Ishikawa (cell line): ENCODE measurements at regions not wholly inside any gene's neighbourhood (a gene's known extent, or its start where the extent isn't known, plus 50 kb on each side); places are given as distances from the start of the nearest gene placed in this dataset.

Source experiments
- CEBPB ChIP-seq: IDR thresholded peaks from 2 replicates; pipeline ENCODE4 v1.6.1; 2012
- CREB1 ChIP-seq: IDR thresholded peaks from 2 replicates; pipeline ENCODE4 v1.6.1; 2012; ENCODE audit warnings: low read depth
- EGR1 ChIP-seq: IDR thresholded peaks from 2 replicates; pipeline ENCODE4 v1.6.1; 2012
- EP300 ChIP-seq: IDR thresholded peaks from 2 replicates; pipeline ENCODE4 v1.6.1; 2012; ENCODE audit warnings: borderline replicate concordance
- FOXM1 ChIP-seq: IDR thresholded peaks from 2 replicates; pipeline ENCODE4 v1.6.1; 2012; ENCODE audit warnings: low read depth, borderline replicate concordance
- NFIC ChIP-seq: IDR thresholded peaks from 2 replicates; pipeline ENCODE4 v1.6.1; 2012
- RAD21 ChIP-seq: IDR thresholded peaks from 2 replicates; pipeline ENCODE4 v1.6.1; 2012; ENCODE audit warnings: low read depth
- TAF1 ChIP-seq: IDR thresholded peaks from 2 replicates; pipeline ENCODE4 v1.6.1; 2012; ENCODE audit warnings: low read depth, mild to moderate bottlenecking
- TCF12 ChIP-seq: IDR thresholded peaks from 2 replicates; pipeline ENCODE4 v1.6.1; 2012; ENCODE audit warnings: low read depth
- TEAD4 ChIP-seq: IDR thresholded peaks from 2 replicates; pipeline ENCODE4 v1.6.1; 2012
- YY1 ChIP-seq: IDR thresholded peaks from 2 replicates; pipeline ENCODE4 v1.6.1; 2012; ENCODE audit warnings: low read depth
- ZBTB7A ChIP-seq: IDR thresholded peaks from 2 replicates; pipeline ENCODE4 v1.6.1; 2012; ENCODE audit warnings: low read depth
- TF ChIP-seq, protein P1 (sequence below): IDR thresholded peaks from 2 replicates; pipeline ENCODE4 v1.6.1; 2012
- TF ChIP-seq, protein P2 (sequence below): IDR thresholded peaks from 2 replicates; pipeline ENCODE4 v1.6.1; 2012; ENCODE audit warnings: low read depth, mild to moderate bottlenecking
- TF ChIP-seq, protein P3 (sequence below): IDR thresholded peaks from 2 replicates; pipeline ENCODE4 v1.6.1; 2012

DNA sequence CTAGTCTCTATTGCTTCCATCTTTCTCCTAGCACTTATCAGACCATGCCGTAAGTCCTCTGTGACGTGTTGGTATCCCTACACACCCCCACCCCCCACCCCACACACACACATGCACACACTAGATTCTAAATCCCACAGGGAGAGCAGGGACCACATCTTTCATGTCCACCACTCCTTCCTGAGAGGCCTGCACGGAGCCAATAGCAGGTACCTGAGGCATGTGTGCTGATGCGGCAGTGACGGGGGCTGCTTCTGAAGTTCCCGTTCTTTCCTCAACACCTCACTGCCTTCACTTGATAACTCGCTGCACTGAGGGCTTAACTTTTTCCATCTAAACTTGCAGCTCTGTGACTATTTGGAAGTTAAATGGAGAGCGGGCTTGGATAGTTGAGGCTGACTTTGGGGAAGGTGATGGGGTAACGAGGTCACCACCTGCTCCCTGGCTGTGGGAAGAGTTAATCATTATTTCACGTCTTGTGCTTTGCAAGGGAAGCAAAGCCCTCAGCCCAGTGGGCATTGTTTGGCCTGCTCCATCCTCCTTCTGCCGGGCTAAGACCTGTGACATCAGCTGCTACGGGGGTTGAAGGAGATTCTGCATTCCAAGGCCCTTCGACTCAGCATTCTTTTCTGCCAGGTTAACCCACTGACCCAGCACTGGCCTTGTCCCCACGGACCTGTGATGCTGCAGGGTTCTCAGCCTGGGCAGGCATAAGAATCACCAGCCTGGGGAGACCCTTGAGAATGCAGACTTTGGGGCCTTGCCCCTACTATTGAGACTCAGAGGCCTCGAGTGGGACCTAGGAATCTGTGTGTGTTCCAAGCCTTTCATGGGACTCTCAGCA is 187.8 kb downstream of the ANKRD60 start:
- TF ChIP-seq, protein P1, sequence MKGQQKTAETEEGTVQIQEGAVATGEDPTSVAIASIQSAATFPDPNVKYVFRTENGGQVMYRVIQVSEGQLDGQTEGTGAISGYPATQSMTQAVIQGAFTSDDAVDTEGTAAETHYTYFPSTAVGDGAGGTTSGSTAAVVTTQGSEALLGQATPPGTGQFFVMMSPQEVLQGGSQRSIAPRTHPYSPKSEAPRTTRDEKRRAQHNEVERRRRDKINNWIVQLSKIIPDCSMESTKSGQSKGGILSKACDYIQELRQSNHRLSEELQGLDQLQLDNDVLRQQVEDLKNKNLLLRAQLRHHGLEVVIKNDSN, result no peak
- TF ChIP-seq TAF1 (no peak), EP300 (no peak), ZBTB7A (no peak), TEAD4 (no peak), YY1 (no peak), EGR1 (no peak), NFIC (no peak), RAD21 (no peak), TCF12 (no peak), CEBPB (no peak)
- TF ChIP-seq, protein P2, sequence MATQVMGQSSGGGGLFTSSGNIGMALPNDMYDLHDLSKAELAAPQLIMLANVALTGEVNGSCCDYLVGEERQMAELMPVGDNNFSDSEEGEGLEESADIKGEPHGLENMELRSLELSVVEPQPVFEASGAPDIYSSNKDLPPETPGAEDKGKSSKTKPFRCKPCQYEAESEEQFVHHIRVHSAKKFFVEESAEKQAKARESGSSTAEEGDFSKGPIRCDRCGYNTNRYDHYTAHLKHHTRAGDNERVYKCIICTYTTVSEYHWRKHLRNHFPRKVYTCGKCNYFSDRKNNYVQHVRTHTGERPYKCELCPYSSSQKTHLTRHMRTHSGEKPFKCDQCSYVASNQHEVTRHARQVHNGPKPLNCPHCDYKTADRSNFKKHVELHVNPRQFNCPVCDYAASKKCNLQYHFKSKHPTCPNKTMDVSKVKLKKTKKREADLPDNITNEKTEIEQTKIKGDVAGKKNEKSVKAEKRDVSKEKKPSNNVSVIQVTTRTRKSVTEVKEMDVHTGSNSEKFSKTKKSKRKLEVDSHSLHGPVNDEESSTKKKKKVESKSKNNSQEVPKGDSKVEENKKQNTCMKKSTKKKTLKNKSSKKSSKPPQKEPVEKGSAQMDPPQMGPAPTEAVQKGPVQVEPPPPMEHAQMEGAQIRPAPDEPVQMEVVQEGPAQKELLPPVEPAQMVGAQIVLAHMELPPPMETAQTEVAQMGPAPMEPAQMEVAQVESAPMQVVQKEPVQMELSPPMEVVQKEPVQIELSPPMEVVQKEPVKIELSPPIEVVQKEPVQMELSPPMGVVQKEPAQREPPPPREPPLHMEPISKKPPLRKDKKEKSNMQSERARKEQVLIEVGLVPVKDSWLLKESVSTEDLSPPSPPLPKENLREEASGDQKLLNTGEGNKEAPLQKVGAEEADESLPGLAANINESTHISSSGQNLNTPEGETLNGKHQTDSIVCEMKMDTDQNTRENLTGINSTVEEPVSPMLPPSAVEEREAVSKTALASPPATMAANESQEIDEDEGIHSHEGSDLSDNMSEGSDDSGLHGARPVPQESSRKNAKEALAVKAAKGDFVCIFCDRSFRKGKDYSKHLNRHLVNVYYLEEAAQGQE, result no peak
- TF ChIP-seq, protein P3, sequence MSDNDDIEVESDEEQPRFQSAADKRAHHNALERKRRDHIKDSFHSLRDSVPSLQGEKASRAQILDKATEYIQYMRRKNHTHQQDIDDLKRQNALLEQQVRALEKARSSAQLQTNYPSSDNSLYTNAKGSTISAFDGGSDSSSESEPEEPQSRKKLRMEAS, result no peak

DNA sequence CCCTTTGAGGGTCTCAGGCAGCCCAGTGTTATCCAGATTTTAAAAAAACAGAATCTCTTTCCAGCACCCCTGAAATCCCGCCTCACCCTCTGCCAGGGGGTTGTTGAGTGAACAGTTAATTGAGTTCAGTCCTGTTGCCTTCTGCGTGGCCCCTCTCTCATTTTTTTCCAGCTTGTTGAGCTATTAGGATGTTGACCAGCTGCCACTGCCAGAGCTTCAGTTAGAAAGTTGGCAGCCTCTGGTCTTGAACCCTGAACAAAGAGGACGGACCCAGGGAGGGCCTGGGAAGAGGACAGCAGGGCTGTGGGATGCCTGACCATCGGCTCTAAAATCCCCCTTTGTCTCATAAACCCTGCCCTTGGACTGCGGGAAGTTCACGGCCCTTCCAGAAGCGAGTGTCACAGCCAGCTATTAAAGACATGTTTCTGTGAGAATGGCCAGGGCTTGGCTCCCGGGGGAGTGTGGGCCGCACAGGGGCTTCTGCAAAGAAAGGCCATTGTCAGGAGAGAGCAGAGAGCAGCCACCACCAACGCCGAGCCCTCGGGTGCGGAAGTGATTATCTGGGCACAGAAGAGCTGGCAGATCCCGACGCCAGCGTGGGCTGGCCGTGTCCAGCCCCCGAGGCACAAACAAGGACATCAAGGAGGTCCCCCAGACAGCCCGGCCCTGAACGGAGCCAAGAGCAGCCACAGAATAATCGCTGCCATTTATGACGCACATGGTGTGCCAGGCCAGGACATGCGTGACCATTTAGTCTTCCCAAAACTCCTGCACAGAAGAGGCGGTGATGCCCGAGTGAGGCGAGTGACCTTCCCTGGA is 189.0 kb downstream of the ANKRD60 start:
- no peak for TF ChIP-seq TAF1
- TF ChIP-seq, protein P2, result no peak
- no peak for TF ChIP-seq RAD21
- no peak for TF ChIP-seq TCF12
- TF ChIP-seq YY1, result no peak
- no peak for TF ChIP-seq TEAD4
- no peak for TF ChIP-seq ZBTB7A
- TF ChIP-seq CREB1, result no peak
- TF ChIP-seq, protein P1, result no peak
- no peak for TF ChIP-seq EGR1
- no peak for TF ChIP-seq NFIC

DNA sequence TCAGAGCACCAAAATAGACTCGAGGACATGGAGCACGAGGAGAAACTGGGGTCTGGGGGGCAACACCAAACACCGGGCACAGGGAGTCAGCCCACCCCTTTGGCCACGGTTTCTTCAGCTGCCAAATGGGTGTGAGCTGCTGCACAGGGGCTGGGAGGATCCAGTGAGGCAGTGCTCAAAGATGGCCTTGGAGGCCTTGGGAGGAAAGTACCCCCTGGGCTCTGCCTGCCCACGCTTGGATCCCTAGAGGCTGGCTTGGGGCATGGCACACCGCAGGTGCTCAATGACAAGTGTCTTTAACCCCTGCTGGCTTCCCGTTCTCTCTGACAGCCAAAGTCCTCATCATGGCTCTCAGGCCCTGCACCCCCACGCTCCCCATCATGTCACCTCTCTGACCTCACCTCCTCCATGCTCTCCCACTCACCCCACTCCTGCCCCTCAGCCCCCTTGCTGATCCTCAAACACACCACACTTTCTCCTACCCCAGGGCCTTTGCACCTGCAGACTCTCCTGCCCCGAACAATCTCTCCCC is 190.3 kb downstream of the ANKRD60 start:
- TF ChIP-seq, protein P1, result no peak
- TF ChIP-seq, protein P2, result no peak
- TF ChIP-seq YY1 (no peak), ZBTB7A (no peak), FOXM1 (no peak), RAD21 (no peak), CREB1 (no peak), NFIC (no peak), CEBPB (no peak), TAF1 (no peak), TCF12 (no peak)

DNA sequence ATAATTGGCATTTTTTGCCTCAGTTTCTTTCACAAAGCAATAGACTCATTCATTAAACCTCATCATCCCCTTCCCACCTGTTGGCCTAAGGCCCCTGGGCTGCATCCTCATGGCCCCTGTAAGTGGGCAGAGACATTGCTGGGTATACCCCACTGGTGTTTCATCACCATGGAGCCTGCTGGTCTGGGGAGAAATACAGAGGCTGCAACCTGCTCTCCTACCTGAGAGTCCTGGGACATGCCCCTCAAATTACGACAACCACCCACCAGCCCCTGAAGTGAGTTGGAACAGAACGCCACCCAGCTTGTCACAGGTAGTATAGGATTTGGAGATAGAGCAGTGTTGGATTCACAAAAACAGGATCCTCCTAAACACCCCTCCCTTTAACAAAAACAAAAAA is 190.8 kb downstream of the ANKRD60 start:
- TF ChIP-seq, protein P2, result no peak
- no peak for TF ChIP-seq NFIC
- no peak for TF ChIP-seq EGR1
- TF ChIP-seq YY1, result no peak
- no peak for TF ChIP-seq FOXM1
- TF ChIP-seq TEAD4, result no peak
- TF ChIP-seq ZBTB7A, result no peak
- no peak for TF ChIP-seq RAD21
- TF ChIP-seq, protein P3, result no peak
- no peak for TF ChIP-seq EP300
- TF ChIP-seq TAF1, result no peak
- no peak for TF ChIP-seq TCF12
- TF ChIP-seq, protein P1, result no peak
- TF ChIP-seq CREB1, result no peak
- TF ChIP-seq CEBPB, result no peak
